HG03196 (cell line): ENCODE measurements at regions not wholly inside any gene's neighbourhood (a gene's known extent, or its start where the extent isn't known, plus 50 kb on each side); places are given as distances from the start of the nearest gene placed in this dataset.

ENCODE experiments used
- ATAC-seq: cut with Tn5 transposase; IDR thresholded peaks from one replicate; pipeline ENCODE4 v1.9.1; 2021; ENCODE audit not compliant: unreplicated experiment

- no peak for ATAC-seq
These were observed 50.4 kb upstream of the ARHGAP20 start for GRCh38 chr11:110762590-110762989.
